CD14-positive monocyte (primary cell): ENCODE measurements at regions not wholly inside any gene's neighbourhood (a gene's known extent, or its start where the extent isn't known, plus 50 kb on each side); places are given as distances from the start of the nearest gene placed in this dataset.
"Not testable (repeated sequence)": the region's sequence is repeated elsewhere in the genome, so short reads cannot be mapped to it uniquely, and the experiment has no call there.

Experiments used
- DNase-seq, 3 donors: peaks; one replicate each; pipeline ENCODE4 v3.0.0-alpha.2; 2011 to 2022
- H2AFZ ChIP-seq: 2 replicates; pipeline ENCODE4 v1.6.0; 2012; ENCODE audit warnings: mild to moderate bottlenecking, low read depth, low read length, inconsistent platforms; ENCODE audit not compliant: insufficient read depth, poor library complexity, severe bottlenecking
- H3K27ac ChIP-seq, 2 donors: 1 replicate in 1 of 2; 2 replicates in 1 of 2; pipeline ENCODE4 v1.5.1; 2012 to 2013; ENCODE audit warnings: low read length in 2 of 2, control low read depth in 1 of 2, inconsistent platforms in 1 of 2, low read depth in 1 of 2, mild to moderate bottlenecking in 1 of 2
- H3K27me3 ChIP-seq, 2 donors: one replicate each; pipeline versions ENCODE4 v1.6.0 to v1.6.1; 2011 to 2013; ENCODE audit warnings: low read length in 2 of 2; ENCODE audit not compliant: control insufficient read depth in 2 of 2, insufficient read depth in 2 of 2
- H3K36me3 ChIP-seq, 2 donors: replicated peaks in 1 of 2; 1 replicate in 1 of 2; 2 replicates in 1 of 2; pipeline versions ENCODE4 v1.5.1 to v1.6.1; 2012 to 2013; ENCODE audit warnings: low read length in 2 of 2, control low read depth in 1 of 2, inconsistent platforms in 1 of 2, mild to moderate bottlenecking in 1 of 2; ENCODE audit not compliant: insufficient read depth in 2 of 2, control insufficient read depth in 1 of 2
- H3K4me1 ChIP-seq, 2 donors: 1 replicate in 1 of 2; 2 replicates in 1 of 2; pipeline versions ENCODE4 v1.5.1 to v1.6.1; 2012 to 2013; ENCODE audit warnings: low read length in 2 of 2, control low read depth in 1 of 2, inconsistent platforms in 1 of 2, mild to moderate bottlenecking in 1 of 2, moderate library complexity in 1 of 2; ENCODE audit not compliant: insufficient read depth in 2 of 2, control insufficient read depth in 1 of 2
- H3K4me2 ChIP-seq: replicated peaks from 2 replicates; pipeline ENCODE3; 2012; ENCODE audit warnings: low read length, moderate library complexity, mild to moderate bottlenecking; ENCODE audit not compliant: poor library complexity, severe bottlenecking; ENCODE audit errors: extremely low read depth
- H3K4me3 ChIP-seq, 3 experiments: fragments of 200-600 bp in 1 of 3; sonication (generic) in 1 of 3; replicated peaks in 1 of 3; 1 replicate in 2 of 3; 2 replicates in 1 of 3; pipeline ENCODE4 v1.5.1; 2011 to 2013; ENCODE audit warnings: low read length in 3 of 3, mild to moderate bottlenecking in 3 of 3, control low read depth in 2 of 3, low read depth in 2 of 3, inconsistent platforms in 1 of 3, moderate library complexity in 1 of 3
- H3K79me2 ChIP-seq: 2 replicates; pipeline ENCODE4 v1.6.0; 2012; ENCODE audit warnings: mild to moderate bottlenecking, control low read depth, inconsistent platforms, low read length, moderate library complexity; ENCODE audit not compliant: insufficient read depth
- H3K9ac ChIP-seq: 2 replicates; pipeline ENCODE4 v1.6.0; 2017; ENCODE audit warnings: low read length, mild to moderate bottlenecking; ENCODE audit not compliant: insufficient read depth, poor library complexity, severe bottlenecking
- H3K9me3 ChIP-seq, 2 donors: replicated peaks in 1 of 2; 1 replicate in 1 of 2; 2 replicates in 1 of 2; pipeline versions ENCODE4 v1.5.1 to v1.6.1; 2012 to 2013; ENCODE audit warnings: low read length in 2 of 2, control low read depth in 1 of 2; ENCODE audit not compliant: control insufficient read depth in 1 of 2, insufficient read depth in 1 of 2
- H4K20me1 ChIP-seq: 2 replicates; pipeline ENCODE4 v1.6.0; 2012; ENCODE audit warnings: mild to moderate bottlenecking, low read length, control low read depth, moderate library complexity; ENCODE audit not compliant: insufficient read depth
- H3K27ac Mint-ChIP-seq, 7 donors: one replicate each; pipeline ENCODE4 v1.8.0; 2020; ENCODE audit warnings: mild to moderate bottlenecking in 7 of 7, mixed read lengths in 7 of 7, moderate library complexity in 6 of 7, inconsistent platforms in 2 of 7
- H3K27me3 Mint-ChIP-seq, 3 donors: one replicate each; pipeline ENCODE4 v1.8.0; 2021 to 2022; ENCODE audit warnings: low read depth in 3 of 3, mild to moderate bottlenecking in 3 of 3, mixed read lengths in 3 of 3, moderate library complexity in 3 of 3, inconsistent platforms in 1 of 3
- H3K36me3 Mint-ChIP-seq, 2 donors: one replicate each; pipeline ENCODE4 v1.8.0; 2020; ENCODE audit warnings: mixed read lengths in 2 of 2, inconsistent platforms in 1 of 2, mild to moderate bottlenecking in 1 of 2
- H3K4me1 Mint-ChIP-seq: one replicate; pipeline ENCODE4 v1.8.0; 2020; ENCODE audit warnings: mild to moderate bottlenecking, mixed read lengths
- H3K4me3 Mint-ChIP-seq, 2 donors: one replicate each; pipeline ENCODE4 v1.8.0; 2020; ENCODE audit warnings: mild to moderate bottlenecking in 2 of 2, mixed read lengths in 2 of 2, moderate library complexity in 1 of 2
- H3K9me3 Mint-ChIP-seq, 7 donors: one replicate each; pipeline ENCODE4 v1.8.0; 2020 to 2022; ENCODE audit warnings: mixed read lengths in 7 of 7, mild to moderate bottlenecking in 6 of 7, moderate library complexity in 6 of 7, inconsistent platforms in 2 of 7
- WGBS: methylation state at CpG from one replicate; pipeline ENCODE4 v1.1.5; 2013; ENCODE audit warnings: missing lambda C conversion rate; ENCODE audit not compliant: insufficient coverage; 5-methylcytosine and 5-hydroxymethylcytosine counted together
- intact Hi-C, 2 donors: fragments of 100-400 bp; cut with micrococcal nuclease; formaldehyde crosslinking; loops; one replicate each; pipeline versions ENCODE4 v1.15.0 to v1.15.1; 2023
- TF ChIP-seq, protein P1 (sequence below): fragments of 200-600 bp; IDR thresholded peaks from one replicate; pipeline ENCODE4 v1.8.0; 2022; ENCODE audit warnings: antibody characterized with exemption, mild to moderate bottlenecking

DNA sequence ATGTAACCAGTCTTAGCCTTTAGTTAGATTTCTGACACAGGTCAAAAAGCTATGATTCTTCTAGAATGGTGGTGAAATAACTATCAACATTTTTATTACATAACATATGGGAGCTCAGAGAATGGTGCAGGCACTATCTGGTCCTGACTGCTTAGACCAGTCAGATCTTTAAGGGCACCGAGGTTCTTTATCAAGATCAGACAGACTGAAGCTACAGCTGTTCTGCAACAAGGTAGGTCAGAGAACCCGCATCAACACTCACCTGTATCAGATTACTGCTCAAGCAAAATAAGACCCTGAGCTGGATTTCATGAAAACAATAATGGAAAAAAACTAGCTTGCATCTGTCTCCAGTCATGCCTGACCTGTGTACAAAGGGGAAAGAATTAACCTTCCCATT lies 160.4 kb downstream of the KCNJ2 start:
- Mint-ChIP-seq H3K4me3 (no peak overlapping the region), H3K9me3 (peaks cover 0 to 4% (median 0%) of the 10 kb centered on the region in 7 donors), H3K27me3 (peaks cover 0 to 1% (median 0%) of the 10 kb centered on the region in 3 donors), H3K4me1 (peaks cover 4% of the 10 kb centered on the region), H3K36me3 (no peaks in the 10 kb centered on the region), H3K27ac (no peak overlapping the region)
- Histone ChIP-seq H3K9me3 (no peaks in the 10 kb centered on the region), H3K27ac (no peak overlapping the region), H3K4me2 (no peak overlapping the region), H3K27me3 (no peaks in the 10 kb centered on the region), H2AFZ (no peak overlapping the region), H3K79me2 (no peaks in the 10 kb centered on the region), H3K36me3 (no peaks in the 10 kb centered on the region), H3K9ac (no peak overlapping the region), H4K20me1 (no peaks in the 10 kb centered on the region), H3K4me3 (no peak overlapping the region), H3K4me1 (no peaks in the 10 kb centered on the region)
- intact Hi-C loops = no loop called here
- TF ChIP-seq, protein P1, sequence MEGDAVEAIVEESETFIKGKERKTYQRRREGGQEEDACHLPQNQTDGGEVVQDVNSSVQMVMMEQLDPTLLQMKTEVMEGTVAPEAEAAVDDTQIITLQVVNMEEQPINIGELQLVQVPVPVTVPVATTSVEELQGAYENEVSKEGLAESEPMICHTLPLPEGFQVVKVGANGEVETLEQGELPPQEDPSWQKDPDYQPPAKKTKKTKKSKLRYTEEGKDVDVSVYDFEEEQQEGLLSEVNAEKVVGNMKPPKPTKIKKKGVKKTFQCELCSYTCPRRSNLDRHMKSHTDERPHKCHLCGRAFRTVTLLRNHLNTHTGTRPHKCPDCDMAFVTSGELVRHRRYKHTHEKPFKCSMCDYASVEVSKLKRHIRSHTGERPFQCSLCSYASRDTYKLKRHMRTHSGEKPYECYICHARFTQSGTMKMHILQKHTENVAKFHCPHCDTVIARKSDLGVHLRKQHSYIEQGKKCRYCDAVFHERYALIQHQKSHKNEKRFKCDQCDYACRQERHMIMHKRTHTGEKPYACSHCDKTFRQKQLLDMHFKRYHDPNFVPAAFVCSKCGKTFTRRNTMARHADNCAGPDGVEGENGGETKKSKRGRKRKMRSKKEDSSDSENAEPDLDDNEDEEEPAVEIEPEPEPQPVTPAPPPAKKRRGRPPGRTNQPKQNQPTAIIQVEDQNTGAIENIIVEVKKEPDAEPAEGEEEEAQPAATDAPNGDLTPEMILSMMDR = no peak
- 100% methylated on average over 1 of the region's 2 CpGs for WGBS
- DNase-seq = no peak

DNA sequence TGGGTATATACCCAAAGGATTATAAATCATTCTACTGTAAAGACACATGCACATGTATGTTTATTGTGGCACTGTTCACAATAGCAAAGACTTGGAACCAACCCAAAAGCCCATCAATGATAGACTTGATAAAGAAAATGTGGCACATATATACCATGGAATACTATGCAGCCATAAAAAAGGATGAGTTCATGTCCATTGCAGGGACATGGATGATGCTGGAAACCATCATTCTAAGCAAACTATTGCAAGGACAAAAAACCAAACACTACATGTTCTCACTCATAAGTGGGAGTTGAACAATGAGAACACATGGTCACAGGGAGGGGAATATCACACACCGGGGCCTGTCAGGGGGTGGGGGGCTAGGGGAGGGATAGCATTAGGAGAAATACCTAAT lies 161.7 kb downstream of the KCNJ2 start:
- DNase-seq, H3K27ac ChIP-seq, H3K27ac Mint-ChIP-seq, H3K4me3 ChIP-seq, intact Hi-C loops, H3K4me1 Mint-ChIP-seq, H3K36me3 Mint-ChIP-seq, H3K9ac ChIP-seq, H3K27me3 Mint-ChIP-seq, H3K27me3 ChIP-seq, H3K4me2 ChIP-seq, H3K4me3 Mint-ChIP-seq, H3K36me3 ChIP-seq, H3K4me1 ChIP-seq, H3K9me3 ChIP-seq, H3K9me3 Mint-ChIP-seq, H2AFZ ChIP-seq, H4K20me1 ChIP-seq, H3K79me2 ChIP-seq: not testable (repeated sequence)
- no CpG with 5 or more reads among the region's 1 CpG for WGBS
